ENCODE measurements at regions not wholly inside any gene's neighbourhood (a gene's known extent, or its start where the extent isn't known, plus 50 kb on each side); places are given as distances from the start of the nearest gene placed in this dataset.

DNA sequence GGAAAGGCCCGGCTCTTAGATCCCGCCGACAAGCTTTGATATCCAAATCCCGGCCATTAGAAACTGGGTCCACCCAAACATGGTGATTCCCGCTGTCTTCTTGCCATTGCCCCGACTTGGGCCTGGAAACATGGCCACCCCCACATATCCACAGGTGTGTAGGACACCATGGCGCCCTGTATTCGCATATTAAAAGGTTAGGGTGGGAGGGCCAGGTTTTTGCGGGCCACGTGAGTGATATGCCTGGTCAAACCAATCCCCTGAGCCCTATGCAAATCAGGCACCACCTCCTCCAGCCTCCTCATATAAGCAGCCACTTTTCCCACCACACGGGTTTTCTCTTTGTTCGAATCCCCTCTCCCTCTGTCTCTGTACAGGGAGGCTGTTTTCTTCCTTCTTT lies 766.4 kb downstream of the UQCRFS1 start:
- ChIA-PET POLR2A (no interaction called here), CTCF (no interaction called here)
- TF ChIP-seq BHLHE40 (IDR thresholded peaks at IDR 0.05; ENCODE audit: borderline replicate concordance): no peak
- TF ChIP-seq ELF4 (IDR thresholded peaks at IDR 0.05): no peak
- TF ChIP-seq, protein P1, sequence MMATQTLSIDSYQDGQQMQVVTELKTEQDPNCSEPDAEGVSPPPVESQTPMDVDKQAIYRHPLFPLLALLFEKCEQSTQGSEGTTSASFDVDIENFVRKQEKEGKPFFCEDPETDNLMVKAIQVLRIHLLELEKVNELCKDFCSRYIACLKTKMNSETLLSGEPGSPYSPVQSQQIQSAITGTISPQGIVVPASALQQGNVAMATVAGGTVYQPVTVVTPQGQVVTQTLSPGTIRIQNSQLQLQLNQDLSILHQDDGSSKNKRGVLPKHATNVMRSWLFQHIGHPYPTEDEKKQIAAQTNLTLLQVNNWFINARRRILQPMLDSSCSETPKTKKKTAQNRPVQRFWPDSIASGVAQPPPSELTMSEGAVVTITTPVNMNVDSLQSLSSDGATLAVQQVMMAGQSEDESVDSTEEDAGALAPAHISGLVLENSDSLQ (IDR thresholded peaks at IDR 0.05): no peak
- no peak for TF ChIP-seq FOXA1 (IDR thresholded peaks at IDR 0.05)
- TF ChIP-seq LEF1 (IDR thresholded peaks at IDR 0.05; ENCODE audit: borderline replicate concordance): no peak
- no peak for TF ChIP-seq ARNT (IDR thresholded peaks at IDR 0.05)
- no peak for TF ChIP-seq SUZ12 (IDR thresholded peaks at IDR 0.05)
- no peak for TF ChIP-seq HDGF (IDR thresholded peaks at IDR 0.05; ENCODE audit: borderline replicate concordance)
- no peak for TF ChIP-seq CTBP1 (IDR thresholded peaks at IDR 0.05; ENCODE audit: borderline replicate concordance)
- TF ChIP-seq SP1 (IDR thresholded peaks at IDR 0.05): no peak
- DNase-seq (ENCODE audit: extremely low spot score): no peak

DNA sequence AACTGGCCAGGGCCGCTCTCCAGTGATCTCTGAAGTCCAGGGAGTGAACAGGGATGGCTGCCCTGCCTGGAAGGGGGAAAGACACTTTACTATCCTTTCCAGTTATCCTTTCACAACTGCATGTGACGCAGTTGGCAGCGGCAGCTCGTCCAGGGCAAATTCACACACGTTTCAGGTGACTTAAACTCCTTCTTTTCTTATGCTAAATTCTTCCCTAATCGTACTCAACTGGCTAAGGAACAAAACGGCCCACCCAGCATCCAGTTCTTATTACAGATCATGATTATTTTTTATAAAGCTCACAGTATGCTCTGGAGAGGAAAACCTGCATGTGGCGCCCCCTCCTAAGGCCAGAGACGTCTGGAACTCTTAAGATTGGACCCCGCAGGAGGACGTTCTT lies 767.1 kb downstream of the UQCRFS1 start:
- ChIA-PET CTCF (no interaction called here), POLR2A (no interaction called here)
- DNase-seq (ENCODE audit: extremely low spot score): no peak
- TF ChIP-seq, protein P1 (IDR thresholded peaks at IDR 0.05): no peak
- TF ChIP-seq ELF4 (IDR thresholded peaks at IDR 0.05): no peak
- no peak for TF ChIP-seq ZNF384 (IDR thresholded peaks at IDR 0.05)
- TF ChIP-seq FOXA1 (IDR thresholded peaks at IDR 0.05): no peak
- TF ChIP-seq LEF1 (IDR thresholded peaks at IDR 0.05; ENCODE audit: borderline replicate concordance): no peak
- TF ChIP-seq BHLHE40 (IDR thresholded peaks at IDR 0.05; ENCODE audit: borderline replicate concordance): no peak
- TF ChIP-seq ARNT (IDR thresholded peaks at IDR 0.05): no peak
- no peak for TF ChIP-seq FOXK2 (IDR thresholded peaks at IDR 0.05)
- TF ChIP-seq HDGF (IDR thresholded peaks at IDR 0.05; ENCODE audit: borderline replicate concordance): no peak
- TF ChIP-seq L3MBTL2 (conservative IDR thresholded peaks at IDR 0.05): no peak

DNA sequence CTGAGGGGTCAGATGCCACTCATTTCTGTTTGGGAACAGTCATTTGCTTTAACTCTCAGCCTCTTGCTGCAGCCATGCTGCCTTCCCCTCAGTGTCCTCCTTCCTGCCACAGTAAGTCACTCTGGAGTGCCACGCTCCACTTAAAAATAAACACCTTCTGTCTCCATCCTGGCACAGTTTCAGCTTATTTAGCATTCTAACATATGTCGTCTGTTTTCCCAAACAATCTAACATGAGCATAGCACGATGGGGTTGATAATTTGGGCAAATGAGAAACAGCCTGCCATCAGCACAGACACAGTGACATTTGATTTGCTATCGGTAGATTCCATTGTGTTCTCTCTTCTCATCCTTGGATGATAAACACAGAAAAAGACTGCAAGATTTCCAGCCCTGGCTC lies 768.6 kb downstream of the UQCRFS1 start:
- TF ChIP-seq SUZ12 (IDR thresholded peaks at IDR 0.05) (no peak), ZNF384 (IDR thresholded peaks at IDR 0.05) (no peak), LEF1 (IDR thresholded peaks at IDR 0.05; ENCODE audit: borderline replicate concordance) (no peak)
- DNase-seq (ENCODE audit: extremely low spot score): no peak
- POLR2A ChIA-PET: no interaction called here
- CTCF ChIA-PET: no interaction called here

DNA sequence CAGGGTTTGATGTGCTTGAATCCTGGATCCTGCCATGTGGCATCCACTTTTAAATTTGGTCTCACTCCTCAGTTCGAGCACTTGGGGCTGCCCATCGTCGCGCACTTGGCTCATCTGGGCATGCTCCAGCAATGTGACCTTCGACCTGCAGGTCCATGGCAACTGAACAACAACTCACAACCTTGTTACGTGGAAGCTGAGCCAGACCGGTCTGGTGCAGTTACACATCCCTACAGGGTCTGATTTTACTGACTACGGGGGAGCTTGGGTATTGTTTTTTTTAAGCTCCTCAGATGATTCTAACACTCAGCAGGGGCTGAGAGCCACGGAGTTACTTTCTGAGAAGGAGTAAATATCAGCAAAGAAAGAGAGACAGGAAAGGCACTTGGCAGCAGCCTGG lies 769.6 kb downstream of the UQCRFS1 start:
- TF ChIP-seq BHLHE40 (IDR thresholded peaks at IDR 0.05; ENCODE audit: borderline replicate concordance): no peak
- no peak for TF ChIP-seq SUZ12 (IDR thresholded peaks at IDR 0.05)
- TF ChIP-seq FOXM1 (IDR thresholded peaks at IDR 0.05; ENCODE audit: borderline replicate concordance): no peak
- no peak for TF ChIP-seq SP1 (IDR thresholded peaks at IDR 0.05)
- no peak for TF ChIP-seq TARDBP (IDR thresholded peaks at IDR 0.05)
- TF ChIP-seq LEF1 (IDR thresholded peaks at IDR 0.05; ENCODE audit: borderline replicate concordance): no peak
- no peak for TF ChIP-seq ARNT (IDR thresholded peaks at IDR 0.05)
- no peak for TF ChIP-seq NFRKB (IDR thresholded peaks at IDR 0.05)
- no peak for TF ChIP-seq L3MBTL2 (conservative IDR thresholded peaks at IDR 0.05)
- no peak for DNase-seq (ENCODE audit: extremely low spot score)
- ChIA-PET CTCF (interaction anchor here (0.7 kb wide), 1 partner anchor 30 kb away, joined by 3 read pairs; no protein-coding TSS in a partner anchor), POLR2A (no interaction called here)

DNA sequence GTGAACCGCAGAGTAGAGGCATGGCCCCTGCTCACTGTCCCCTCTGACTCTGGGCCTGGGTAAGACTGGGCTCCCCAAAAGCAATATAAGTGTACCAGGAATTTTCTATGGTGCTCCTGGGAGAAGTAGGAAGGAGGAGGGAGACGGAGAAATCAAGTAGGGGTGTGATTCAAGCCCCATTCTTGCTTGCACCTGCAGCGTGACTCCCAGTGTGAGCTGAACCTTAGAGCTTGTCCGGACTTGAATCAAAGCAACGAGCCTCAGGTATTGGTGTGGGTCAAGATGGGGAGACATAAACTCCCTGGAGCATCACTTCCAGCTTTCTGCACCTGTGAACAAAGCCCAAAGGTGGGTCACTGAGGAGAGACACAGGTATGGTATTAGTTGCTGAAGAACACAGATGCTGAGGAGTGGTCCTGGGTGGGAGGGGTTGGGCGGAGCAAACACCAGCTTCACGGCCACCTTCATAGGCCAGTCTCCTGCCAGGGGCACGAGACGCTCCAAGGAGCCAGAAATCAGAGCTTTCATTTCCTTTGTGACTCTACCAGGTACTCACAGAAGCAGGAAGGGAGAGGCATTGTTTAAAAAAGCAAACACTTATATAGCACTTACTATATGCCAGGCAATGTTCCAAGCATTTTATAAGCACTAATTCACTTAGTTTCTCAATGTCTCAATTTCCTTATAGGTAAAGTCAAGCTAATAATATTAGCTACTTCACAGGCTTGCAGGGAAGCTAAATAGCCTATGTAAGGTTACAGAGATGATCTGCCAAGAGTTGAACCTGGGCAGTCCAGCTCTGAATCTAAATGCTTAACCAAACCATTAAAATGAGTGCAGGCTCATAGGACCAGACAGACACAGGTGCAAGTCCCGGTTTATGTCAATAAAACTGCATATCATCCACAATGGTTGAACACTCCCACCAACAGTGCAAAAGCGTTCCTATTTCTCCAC lies 775.3 kb downstream of the UQCRFS1 start:
- CTCF ChIA-PET: no interaction called here

DNA sequence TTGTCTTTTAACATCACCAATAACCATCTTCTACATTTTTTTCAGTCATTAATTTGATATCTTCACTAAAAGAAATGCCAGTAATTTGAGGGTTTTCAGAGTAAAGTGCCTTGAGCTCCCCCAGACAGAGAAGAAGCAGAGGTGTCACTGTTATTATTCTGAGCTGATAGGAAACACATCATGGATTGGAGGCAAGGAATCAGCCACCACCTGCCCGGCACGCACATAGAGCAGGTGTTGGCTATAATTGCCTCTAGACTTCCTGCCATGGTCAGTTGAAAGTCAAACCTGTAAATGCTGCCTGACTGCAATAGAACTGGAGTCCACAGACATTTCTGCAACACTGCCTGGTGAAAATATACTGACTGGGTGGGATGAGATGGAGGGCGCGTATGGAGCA lies 776.6 kb downstream of the UQCRFS1 start:
- ChIA-PET POLR2A (no interaction called here), CTCF (no interaction called here)
- TF ChIP-seq NFRKB (IDR thresholded peaks at IDR 0.05): no peak
- TF ChIP-seq LEF1 (IDR thresholded peaks at IDR 0.05; ENCODE audit: borderline replicate concordance): no peak
- no peak for TF ChIP-seq CTBP1 (IDR thresholded peaks at IDR 0.05; ENCODE audit: borderline replicate concordance)
- TF ChIP-seq HDGF (IDR thresholded peaks at IDR 0.05; ENCODE audit: borderline replicate concordance): no peak
- TF ChIP-seq SUZ12 (IDR thresholded peaks at IDR 0.05): no peak
- no peak for TF ChIP-seq TARDBP (IDR thresholded peaks at IDR 0.05)
- no peak for TF ChIP-seq SP1 (IDR thresholded peaks at IDR 0.05)
- TF ChIP-seq FOXM1 (IDR thresholded peaks at IDR 0.05; ENCODE audit: borderline replicate concordance): no peak
- no peak for TF ChIP-seq FOXA1 (IDR thresholded peaks at IDR 0.05)
- no peak for TF ChIP-seq ELF4 (IDR thresholded peaks at IDR 0.05)
- no peak for TF ChIP-seq L3MBTL2 (conservative IDR thresholded peaks at IDR 0.05)
- TF ChIP-seq ZNF384 (IDR thresholded peaks at IDR 0.05): no peak
- TF ChIP-seq ARNT (IDR thresholded peaks at IDR 0.05): no peak
- TF ChIP-seq FOXK2 (IDR thresholded peaks at IDR 0.05): no peak
- DNase-seq (ENCODE audit: extremely low spot score): no peak

More for the DNA sequence above, 775.3 kb downstream of the UQCRFS1 start:
- no peak for TF ChIP-seq SUZ12 (IDR thresholded peaks at IDR 0.05)
- no peak for TF ChIP-seq L3MBTL2 (conservative IDR thresholded peaks at IDR 0.05)
- TF ChIP-seq FOXM1 (IDR thresholded peaks at IDR 0.05; ENCODE audit: borderline replicate concordance): no peak
- TF ChIP-seq NFRKB (IDR thresholded peaks at IDR 0.05): no peak
- no peak for TF ChIP-seq LEF1 (IDR thresholded peaks at IDR 0.05; ENCODE audit: borderline replicate concordance)
- no peak for TF ChIP-seq ELF4 (IDR thresholded peaks at IDR 0.05)
- no peak for TF ChIP-seq TARDBP (IDR thresholded peaks at IDR 0.05)
- TF ChIP-seq, protein P1 (IDR thresholded peaks at IDR 0.05): no peak
- TF ChIP-seq FOXA1 (IDR thresholded peaks at IDR 0.05): no peak
- no peak for TF ChIP-seq SP1 (IDR thresholded peaks at IDR 0.05)
- no peak for TF ChIP-seq CTBP1 (IDR thresholded peaks at IDR 0.05; ENCODE audit: borderline replicate concordance)
- no peak for TF ChIP-seq ARNT (IDR thresholded peaks at IDR 0.05)
- TF ChIP-seq FOXK2 (IDR thresholded peaks at IDR 0.05): no peak
- no peak for TF ChIP-seq HDGF (IDR thresholded peaks at IDR 0.05; ENCODE audit: borderline replicate concordance)
- TF ChIP-seq BHLHE40 (IDR thresholded peaks at IDR 0.05; ENCODE audit: borderline replicate concordance): no peak
- no peak for TF ChIP-seq ZNF384 (IDR thresholded peaks at IDR 0.05)
- POLR2A ChIA-PET: no interaction called here
- no peak for DNase-seq (ENCODE audit: extremely low spot score)
